ENCODE measurements at regions not wholly inside any gene's neighbourhood (a gene's known extent, or its start where the extent isn't known, plus 50 kb on each side); places are given as distances from the start of the nearest gene placed in this dataset.

GRCh38 chr12:129959889-129960288 is 56.1 kb upstream of the TMEM132D start:
- ATAC-seq (replicated peaks; ENCODE audit: extremely low read depth, poor library complexity, severe bottlenecking) (no peak), DNase-seq (ENCODE audit: low spot score in 2 of 2) (no peak)
- Mint-ChIP-seq H3K36me3 (ENCODE audit: insufficient read depth) (no peaks in the 10 kb centered on the region), H3K27ac (ENCODE audit: low read depth) (no peak overlapping the region), H3K4me1 (no peaks in the 10 kb centered on the region), H3K9me3 (no peaks in the 10 kb centered on the region), H3K27me3 (peaks cover 12% of the 10 kb centered on the region), H3K4me3 (no peak overlapping the region)

GRCh38 chr12:129961091-129961490 is 57.3 kb upstream of the TMEM132D start:
- no peak overlapping the region for H3K4me3 Mint-ChIP-seq
- no peak for DNase-seq (ENCODE audit: low spot score in 2 of 2)
- ATAC-seq (replicated peaks; ENCODE audit: extremely low read depth, poor library complexity, severe bottlenecking), result no peak
- no peak overlapping the region for H3K27ac Mint-ChIP-seq (ENCODE audit: low read depth)
- H3K9me3 Mint-ChIP-seq, result no peaks in the 10 kb centered on the region
- no peaks in the 10 kb centered on the region for H3K4me1 Mint-ChIP-seq
- H3K27me3 Mint-ChIP-seq, result peaks cover 12% of the 10 kb centered on the region
- no peaks in the 10 kb centered on the region for H3K36me3 Mint-ChIP-seq (ENCODE audit: insufficient read depth)

GRCh38 chr12:129961856-129962255 is 58.0 kb upstream of the TMEM132D start:
- H3K9me3 Mint-ChIP-seq, result no peaks in the 10 kb centered on the region
- H3K27me3 Mint-ChIP-seq, result peaks cover 12% of the 10 kb centered on the region
- ATAC-seq (replicated peaks; ENCODE audit: extremely low read depth, poor library complexity, severe bottlenecking), result no peak
- H3K36me3 Mint-ChIP-seq (ENCODE audit: insufficient read depth), result no peaks in the 10 kb centered on the region
- no peak for DNase-seq (ENCODE audit: low spot score in 2 of 2)
- no peaks in the 10 kb centered on the region for H3K4me1 Mint-ChIP-seq
- H3K27ac Mint-ChIP-seq (ENCODE audit: low read depth), result no peak overlapping the region
- H3K4me3 Mint-ChIP-seq, result no peak overlapping the region

DNA sequence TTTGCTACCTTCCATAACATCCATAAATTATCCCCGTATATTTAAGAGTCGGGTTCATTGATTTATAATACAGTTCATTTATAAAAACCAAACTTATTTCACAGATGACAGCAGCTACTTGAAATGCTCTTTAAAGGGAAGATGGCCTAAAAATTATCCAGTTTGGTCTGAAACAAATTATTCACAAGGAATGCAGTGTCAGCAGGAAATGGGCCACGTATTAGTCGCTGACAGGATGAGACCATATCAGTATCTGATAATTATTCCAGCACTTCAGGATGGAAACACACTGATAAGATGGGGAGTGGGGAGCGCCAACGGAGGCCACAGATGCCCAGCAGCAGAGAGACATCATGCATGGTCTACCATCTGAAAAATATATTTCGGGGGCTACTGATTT is 60.5 kb upstream of the TMEM132D start:
- H3K27ac Mint-ChIP-seq (ENCODE audit: low read depth), result no peak overlapping the region
- no peaks in the 10 kb centered on the region for H3K9me3 Mint-ChIP-seq
- no peaks in the 10 kb centered on the region for H3K36me3 Mint-ChIP-seq (ENCODE audit: insufficient read depth)
- DNase-seq (ENCODE audit: low spot score in 2 of 2), result no peak
- no peak overlapping the region for H3K4me3 Mint-ChIP-seq
- no peaks in the 10 kb centered on the region for H3K4me1 Mint-ChIP-seq
- H3K27me3 Mint-ChIP-seq, result peaks cover 12% of the 10 kb centered on the region
- ATAC-seq (replicated peaks; ENCODE audit: extremely low read depth, poor library complexity, severe bottlenecking), result no peak

- H3K27me3 Mint-ChIP-seq, result peaks cover 12% of the 10 kb centered on the region
- no peak overlapping the region for H3K4me3 Mint-ChIP-seq
- H3K27ac Mint-ChIP-seq (ENCODE audit: low read depth), result no peak overlapping the region
- no peaks in the 10 kb centered on the region for H3K4me1 Mint-ChIP-seq
- H3K9me3 Mint-ChIP-seq, result no peaks in the 10 kb centered on the region
- H3K36me3 Mint-ChIP-seq (ENCODE audit: insufficient read depth), result no peaks in the 10 kb centered on the region
- ATAC-seq (replicated peaks; ENCODE audit: extremely low read depth, poor library complexity, severe bottlenecking) (no peak), DNase-seq (ENCODE audit: low spot score in 2 of 2) (no peak)
These were observed 61.1 kb upstream of the TMEM132D start for GRCh38 chr12:129964826-129965457.

GRCh38 chr12:129966146-129966995 is 62.5 kb upstream of the TMEM132D start:
- peaks cover 12% of the 10 kb centered on the region for H3K27me3 Mint-ChIP-seq
- H3K27ac Mint-ChIP-seq (ENCODE audit: low read depth), result no peak overlapping the region
- H3K4me3 Mint-ChIP-seq, result no peak overlapping the region

GRCh38 chr12:129971721-129972120 is 67.9 kb upstream of the TMEM132D start:
- peaks cover 12% of the 10 kb centered on the region for H3K27me3 Mint-ChIP-seq
- H3K27ac Mint-ChIP-seq (ENCODE audit: low read depth), result no peak overlapping the region
- no peaks in the 10 kb centered on the region for H3K4me1 Mint-ChIP-seq
- H3K9me3 Mint-ChIP-seq, result no peaks in the 10 kb centered on the region
- H3K4me3 Mint-ChIP-seq, result no peak overlapping the region
- H3K36me3 Mint-ChIP-seq (ENCODE audit: insufficient read depth), result no peaks in the 10 kb centered on the region
- ATAC-seq (replicated peaks; ENCODE audit: extremely low read depth, poor library complexity, severe bottlenecking) (no peak), DNase-seq (ENCODE audit: low spot score in 2 of 2) (no peak)

More at GRCh38 chr12:129966146-129966995, 62.5 kb upstream of the TMEM132D start:
- H3K4me1 Mint-ChIP-seq, result no peaks in the 10 kb centered on the region
- H3K9me3 Mint-ChIP-seq, result no peaks in the 10 kb centered on the region
- DNase-seq (ENCODE audit: low spot score in 2 of 2) (no peak), ATAC-seq (replicated peaks; ENCODE audit: extremely low read depth, poor library complexity, severe bottlenecking) (no peak)
- no peaks in the 10 kb centered on the region for H3K36me3 Mint-ChIP-seq (ENCODE audit: insufficient read depth)

GRCh38 chr12:129973236-129973961 is 69.6 kb upstream of the TMEM132D start:
- DNase-seq (ENCODE audit: low spot score in 2 of 2), result no peak
- Mint-ChIP-seq H3K27ac (ENCODE audit: low read depth) (no peak overlapping the region), H3K27me3 (peaks cover 12% of the 10 kb centered on the region), H3K9me3 (no peaks in the 10 kb centered on the region), H3K4me1 (no peaks in the 10 kb centered on the region), H3K4me3 (no peak overlapping the region), H3K36me3 (ENCODE audit: insufficient read depth) (no peaks in the 10 kb centered on the region)
- ATAC-seq (replicated peaks; ENCODE audit: extremely low read depth, poor library complexity, severe bottlenecking), result no peak

- no peak overlapping the region for H3K27ac Mint-ChIP-seq (ENCODE audit: low read depth)
- no peak for ATAC-seq (replicated peaks; ENCODE audit: extremely low read depth, poor library complexity, severe bottlenecking)
- H3K27me3 Mint-ChIP-seq, result peaks cover 20% of the 10 kb centered on the region
- H3K36me3 Mint-ChIP-seq (ENCODE audit: insufficient read depth), result no peaks in the 10 kb centered on the region
- no peaks in the 10 kb centered on the region for H3K4me1 Mint-ChIP-seq
- no peak for DNase-seq (ENCODE audit: low spot score in 2 of 2)
- no peak overlapping the region for H3K4me3 Mint-ChIP-seq
- H3K9me3 Mint-ChIP-seq, result peaks cover 17% of the 10 kb centered on the region
These were observed 80.3 kb upstream of the TMEM132D start for GRCh38 chr12:129984106-129984505.

DNA sequence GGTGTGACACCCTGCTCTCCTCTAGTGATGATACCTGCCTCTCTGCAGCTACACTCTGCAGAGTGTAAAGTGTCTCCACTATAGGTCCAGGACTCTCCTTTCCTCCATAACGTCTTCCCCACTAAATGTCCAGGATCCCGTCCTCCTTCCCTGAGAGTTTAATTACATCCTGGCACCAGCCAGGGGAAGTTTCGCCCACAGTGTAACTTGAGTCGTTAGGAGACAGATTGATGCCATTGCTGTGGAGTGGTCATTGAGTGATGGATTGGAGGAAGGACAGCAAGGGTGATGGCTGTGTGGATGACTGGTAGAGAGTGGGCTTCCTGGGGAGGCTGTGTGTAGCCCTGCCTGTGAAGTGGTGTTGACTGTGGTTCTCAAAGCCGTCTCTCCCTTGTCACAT is 84.0 kb upstream of the TMEM132D start:
- Mint-ChIP-seq H3K4me1 (no peaks in the 10 kb centered on the region), H3K27ac (ENCODE audit: low read depth) (no peak overlapping the region), H3K4me3 (no peak overlapping the region), H3K36me3 (ENCODE audit: insufficient read depth) (no peaks in the 10 kb centered on the region), H3K27me3 (peaks cover 8% of the 10 kb centered on the region), H3K9me3 (peaks cover 4% of the 10 kb centered on the region)
- no peak for DNase-seq (ENCODE audit: low spot score in 2 of 2)
- no peak for ATAC-seq (replicated peaks; ENCODE audit: extremely low read depth, poor library complexity, severe bottlenecking)

DNA sequence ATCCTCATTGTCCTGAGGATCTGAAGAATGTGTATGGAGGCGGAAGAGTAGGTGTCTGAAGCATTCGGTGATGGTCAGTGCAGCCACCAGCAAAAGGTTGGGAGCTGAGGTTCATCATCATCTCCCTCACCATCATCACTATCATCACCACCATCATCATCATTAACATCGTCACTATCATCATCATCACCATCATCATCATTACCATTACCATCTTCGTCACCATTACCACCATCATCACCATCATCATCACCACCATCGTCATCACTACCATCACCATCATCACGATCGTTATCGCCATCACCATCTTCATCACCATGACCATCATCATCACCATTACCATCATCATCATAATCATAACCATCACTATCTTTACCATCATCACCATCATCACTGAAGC is 90.8 kb upstream of the TMEM132D start:
- ATAC-seq (replicated peaks; ENCODE audit: extremely low read depth, poor library complexity, severe bottlenecking) (no peak), DNase-seq (ENCODE audit: low spot score in 2 of 2) (no peak)
- Mint-ChIP-seq H3K36me3 (ENCODE audit: insufficient read depth) (no peaks in the 10 kb centered on the region), H3K27ac (ENCODE audit: low read depth) (no peak overlapping the region), H3K9me3 (peaks cover 5% of the 10 kb centered on the region), H3K27me3 (no peaks in the 10 kb centered on the region), H3K4me3 (no peak overlapping the region), H3K4me1 (no peaks in the 10 kb centered on the region)

GRCh38 chr12:129997239-129997638 is 93.4 kb upstream of the TMEM132D start:
- Mint-ChIP-seq H3K27me3 (no peaks in the 10 kb centered on the region), H3K4me3 (no peak overlapping the region), H3K27ac (ENCODE audit: low read depth) (no peak overlapping the region), H3K9me3 (peaks cover 5% of the 10 kb centered on the region), H3K4me1 (no peaks in the 10 kb centered on the region), H3K36me3 (ENCODE audit: insufficient read depth) (no peaks in the 10 kb centered on the region)
- ATAC-seq (replicated peaks; ENCODE audit: extremely low read depth, poor library complexity, severe bottlenecking) (no peak), DNase-seq (ENCODE audit: low spot score in 2 of 2) (no peak)
